SJSA1 (cell line): ENCODE measurements at regions not wholly inside any gene's neighbourhood (a gene's known extent, or its start where the extent isn't known, plus 50 kb on each side); places are given as distances from the start of the nearest gene placed in this dataset.

Source experiments
- DNase-seq, 2 experiments: peaks; one replicate each; pipeline ENCODE4 v3.0.0-alpha.2; 2015 to 2020; ENCODE audit warnings: low spot score in 2 of 2, low read depth in 1 of 2
- H3K27ac ChIP-seq: fragments of 250-450 bp; sonication (Bioruptor Pico); 2 replicates; pipeline ENCODE4 v1.5.1; 2020; ENCODE audit warnings: mild to moderate bottlenecking, moderate library complexity
- H3K27me3 ChIP-seq: fragments of 250-450 bp; sonication (Bioruptor Pico); replicated peaks from 2 replicates; pipeline ENCODE4 v1.5.1; 2020; ENCODE audit warnings: mild to moderate bottlenecking, moderate library complexity
- H3K36me3 ChIP-seq: fragments of 250-450 bp; sonication (Bioruptor Pico); 2 replicates; pipeline ENCODE4 v1.5.1; 2020; ENCODE audit warnings: mild to moderate bottlenecking
- H3K4me1 ChIP-seq: fragments of 250-450 bp; sonication (Bioruptor Pico); replicated peaks from 2 replicates; pipeline ENCODE4 v1.6.1; 2021; ENCODE audit warnings: mild to moderate bottlenecking
- H3K4me3 ChIP-seq: fragments of 250-450 bp; sonication (Bioruptor Pico); 2 replicates; pipeline ENCODE4 v1.5.1; 2020; ENCODE audit warnings: mild to moderate bottlenecking
- H3K9me3 ChIP-seq: fragments of 250-450 bp; sonication (Bioruptor Pico); replicated peaks from 2 replicates; pipeline ENCODE4 v1.5.1; 2020; ENCODE audit warnings: mild to moderate bottlenecking

DNA sequence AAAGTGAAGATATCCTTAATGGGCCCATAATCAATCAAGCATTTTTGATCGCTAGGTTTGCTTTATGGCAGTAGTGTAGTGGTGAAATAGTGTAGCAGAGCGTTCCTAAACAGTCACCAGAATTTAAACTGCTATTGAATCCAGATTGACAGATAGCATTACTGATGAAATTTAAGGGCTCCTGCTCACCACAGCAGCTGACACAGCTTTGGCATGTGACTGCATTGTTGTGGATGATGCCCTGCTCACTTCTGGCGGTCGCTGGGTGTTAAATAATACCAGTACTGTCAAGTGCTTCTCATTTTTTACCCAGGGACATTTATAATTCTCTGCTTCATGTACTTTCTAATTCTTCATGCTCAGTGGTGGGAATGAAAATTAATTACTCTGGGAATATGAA is 102.0 kb upstream of the ARHGAP24 start:
- no peaks in the 10 kb centered on the region for H3K36me3 ChIP-seq
- no peak overlapping the region for H3K4me3 ChIP-seq
- no peaks in the 10 kb centered on the region for H3K9me3 ChIP-seq
- H3K4me1 ChIP-seq: no peaks in the 10 kb centered on the region
- H3K27ac ChIP-seq: no peak overlapping the region
- H3K27me3 ChIP-seq: no peaks in the 10 kb centered on the region
- no peak for DNase-seq

DNA sequence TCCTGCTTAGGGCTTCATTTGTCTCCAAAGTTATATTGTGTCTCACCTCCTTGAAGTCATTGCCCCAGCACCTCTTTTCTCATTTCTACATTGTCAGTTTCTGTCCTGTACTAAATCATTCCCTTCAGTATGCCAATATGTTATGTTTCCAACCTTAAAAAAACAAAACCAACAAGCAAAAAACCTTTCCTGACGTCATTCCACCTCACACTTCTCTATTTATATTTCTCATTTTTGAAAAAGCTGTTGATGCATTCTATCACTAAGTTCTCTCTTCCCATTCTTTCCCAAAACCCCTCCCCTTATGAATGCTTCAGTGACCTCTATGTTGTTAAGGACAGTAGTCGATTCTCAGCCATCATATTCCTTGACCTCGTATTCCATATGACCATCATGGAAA is 98.7 kb upstream of the ARHGAP24 start:
- no peak overlapping the region for H3K27ac ChIP-seq
- no peaks in the 10 kb centered on the region for H3K9me3 ChIP-seq
- 0 out of 2 replicates have a peak, but pooled peaks cover 4% of the 10 kb centered on the region for H3K27me3 ChIP-seq
- H3K36me3 ChIP-seq: no peaks in the 10 kb centered on the region
- DNase-seq: no peak
- no peaks in the 10 kb centered on the region for H3K4me1 ChIP-seq
- no peak overlapping the region for H3K4me3 ChIP-seq

DNA sequence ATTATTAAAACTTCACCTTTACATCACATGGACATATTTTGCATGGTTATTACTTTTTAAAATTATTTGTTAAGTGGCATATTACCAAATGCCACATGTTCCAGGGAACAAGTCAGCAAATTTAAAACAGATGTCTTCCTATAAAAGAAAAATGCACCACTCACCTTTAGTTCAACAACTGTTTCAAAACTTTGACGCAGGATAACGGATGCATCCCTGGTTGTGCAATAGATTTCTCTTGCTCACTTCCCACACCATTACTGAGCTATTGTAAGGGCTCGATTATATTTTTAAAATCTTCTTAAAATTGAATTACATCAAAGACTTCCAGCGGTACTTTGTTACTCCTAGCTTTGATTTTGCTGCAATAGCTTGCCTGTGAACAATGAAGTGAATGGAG is 93.0 kb upstream of the ARHGAP24 start:
- Histone ChIP-seq H3K27ac (no peak overlapping the region), H3K4me3 (no peak overlapping the region), H3K9me3 (no peaks in the 10 kb centered on the region), H3K4me1 (no peaks in the 10 kb centered on the region), H3K36me3 (no peaks in the 10 kb centered on the region), H3K27me3 (0 out of 2 replicates have a peak, but pooled peaks cover 4% of the 10 kb centered on the region)
- DNase-seq: no peak

DNA sequence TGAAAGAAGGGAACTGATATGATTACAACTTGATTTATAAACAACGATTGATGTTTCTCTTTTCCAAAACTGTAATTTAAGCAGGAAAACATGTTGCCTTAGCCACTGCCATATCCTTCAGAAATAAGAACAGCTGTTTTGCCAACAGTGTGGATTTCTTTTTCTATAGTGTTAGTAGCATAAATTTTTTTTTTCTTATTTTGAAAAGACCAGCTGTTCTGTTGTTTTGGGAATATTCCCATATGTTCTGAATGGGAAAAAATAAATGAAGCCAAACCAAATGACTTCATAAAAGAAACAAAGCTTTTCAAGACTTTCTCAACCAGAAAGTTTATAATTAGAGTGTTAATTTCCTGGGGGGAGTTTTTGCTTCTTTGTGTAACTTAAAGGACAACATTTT is 83.9 kb upstream of the ARHGAP24 start:
- no peaks in the 10 kb centered on the region for H3K36me3 ChIP-seq
- DNase-seq: no peak
- H3K9me3 ChIP-seq: no peaks in the 10 kb centered on the region
- H3K27me3 ChIP-seq: no peaks in the 10 kb centered on the region
- H3K4me3 ChIP-seq: no peak overlapping the region
- no peak overlapping the region for H3K27ac ChIP-seq
- no peaks in the 10 kb centered on the region for H3K4me1 ChIP-seq

DNA sequence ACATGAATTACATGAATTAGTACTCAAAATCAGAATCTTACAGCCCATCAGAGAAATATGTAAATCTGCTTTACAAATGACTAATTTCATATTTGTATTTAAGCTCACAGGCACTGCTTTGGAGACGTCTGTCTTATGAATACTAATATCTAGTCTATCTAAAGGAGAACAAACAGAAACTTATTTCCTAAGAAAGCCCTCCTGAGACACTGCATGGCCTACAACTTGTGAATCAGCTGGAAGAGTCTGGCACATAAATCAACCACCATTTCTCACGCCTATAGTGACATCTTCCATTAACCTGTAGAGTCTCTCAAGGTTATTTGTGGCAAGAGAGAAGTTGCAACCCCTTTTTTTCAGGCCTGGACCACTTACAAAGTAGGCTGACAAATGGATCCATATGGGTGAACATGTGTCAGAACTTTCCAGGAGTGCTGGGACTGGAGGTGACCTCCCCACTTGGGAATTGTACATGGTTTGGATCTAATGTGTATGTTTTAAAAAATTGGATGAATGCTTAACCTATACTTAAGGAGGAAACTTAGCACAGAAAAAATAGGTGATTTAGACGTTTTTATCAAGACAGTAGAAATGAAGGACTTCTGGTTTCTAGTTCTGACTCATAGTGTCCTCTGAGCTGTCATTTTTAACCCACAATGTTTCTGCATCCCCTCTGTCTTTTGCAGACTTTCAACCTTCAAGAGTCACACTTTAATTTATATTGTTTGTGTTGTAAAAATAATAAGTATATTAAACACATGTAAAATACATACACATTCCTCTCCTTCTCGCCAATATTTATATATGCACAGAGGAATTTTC is 83.2 kb upstream of the ARHGAP24 start:
- DNase-seq: no peak
- Histone ChIP-seq H3K4me3 (no peak overlapping the region), H3K36me3 (no peaks in the 10 kb centered on the region)

DNA sequence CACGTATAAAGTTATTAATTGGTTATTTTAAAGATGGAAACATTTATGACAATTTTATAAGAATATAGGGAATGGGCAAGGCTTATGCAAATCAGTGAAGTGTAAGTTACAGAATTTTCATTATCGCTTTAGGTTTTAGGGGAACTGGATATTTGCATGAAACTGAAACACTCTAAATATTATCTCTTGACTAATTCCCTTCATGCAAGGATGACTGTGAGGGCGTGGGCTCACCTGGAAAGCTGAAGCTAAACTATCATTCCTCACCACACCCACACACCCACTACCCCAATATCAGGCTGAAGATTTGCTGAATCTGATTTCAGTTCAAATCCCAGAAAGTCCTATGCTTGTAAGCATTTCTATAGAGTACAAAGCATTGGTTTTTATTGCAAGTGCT is 81.7 kb upstream of the ARHGAP24 start:
- no peaks in the 10 kb centered on the region for H3K36me3 ChIP-seq
- H3K4me1 ChIP-seq: no peaks in the 10 kb centered on the region
- no peak for DNase-seq
- no peak overlapping the region for H3K27ac ChIP-seq
- H3K4me3 ChIP-seq: no peak overlapping the region
- no peaks in the 10 kb centered on the region for H3K9me3 ChIP-seq
- no peaks in the 10 kb centered on the region for H3K27me3 ChIP-seq

More for the DNA sequence above, 83.2 kb upstream of the ARHGAP24 start:
- Histone ChIP-seq H3K27me3 (no peaks in the 10 kb centered on the region), H3K4me1 (no peaks in the 10 kb centered on the region), H3K9me3 (no peaks in the 10 kb centered on the region), H3K27ac (no peak overlapping the region)

DNA sequence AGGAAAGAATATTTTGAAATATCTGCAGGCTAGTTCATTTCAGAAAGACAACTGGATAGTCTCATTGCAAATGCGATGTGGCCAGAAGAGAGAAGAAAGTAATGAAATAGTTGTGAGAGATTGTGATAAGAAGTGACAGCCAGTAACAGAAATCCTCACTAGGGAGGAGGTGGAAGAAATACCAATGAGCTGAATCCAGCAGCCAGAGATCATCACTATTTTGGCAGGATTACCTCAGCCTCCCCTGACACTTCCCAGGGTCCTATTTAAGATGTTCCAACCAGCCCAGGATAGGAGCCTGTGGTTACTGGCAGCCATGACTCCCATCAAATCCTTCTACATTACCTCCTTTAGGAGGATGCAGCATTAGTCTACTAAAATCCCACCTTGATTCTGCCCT is 76.7 kb upstream of the ARHGAP24 start:
- DNase-seq: no peak
- Histone ChIP-seq H3K36me3 (no peaks in the 10 kb centered on the region), H3K4me1 (no peaks in the 10 kb centered on the region), H3K9me3 (no peaks in the 10 kb centered on the region), H3K27me3 (no peaks in the 10 kb centered on the region), H3K4me3 (no peak overlapping the region), H3K27ac (no peak overlapping the region)

DNA sequence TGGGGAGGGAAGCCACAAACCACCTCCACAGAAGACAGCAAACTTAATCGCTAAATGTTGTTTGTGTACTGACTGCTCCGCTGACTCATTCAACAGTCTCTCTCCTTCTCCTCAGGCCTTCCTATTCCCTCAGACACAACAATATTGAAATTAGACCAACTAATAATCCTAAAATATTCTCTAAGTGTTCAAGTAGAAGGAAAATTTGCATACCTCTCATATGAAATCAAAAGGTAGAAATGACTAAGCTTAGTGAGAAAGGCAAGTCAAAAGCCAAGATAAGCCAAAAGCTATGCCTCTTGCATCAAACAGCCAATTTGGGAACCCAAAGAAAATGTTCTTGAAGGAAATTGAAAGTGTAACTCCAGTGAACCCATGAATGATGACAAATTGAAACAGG is 75.7 kb upstream of the ARHGAP24 start:
- no peaks in the 10 kb centered on the region for H3K27me3 ChIP-seq
- H3K4me1 ChIP-seq: no peaks in the 10 kb centered on the region
- H3K27ac ChIP-seq: no peak overlapping the region
- DNase-seq: no peak
- no peaks in the 10 kb centered on the region for H3K36me3 ChIP-seq
- H3K9me3 ChIP-seq: no peaks in the 10 kb centered on the region
- no peak overlapping the region for H3K4me3 ChIP-seq

DNA sequence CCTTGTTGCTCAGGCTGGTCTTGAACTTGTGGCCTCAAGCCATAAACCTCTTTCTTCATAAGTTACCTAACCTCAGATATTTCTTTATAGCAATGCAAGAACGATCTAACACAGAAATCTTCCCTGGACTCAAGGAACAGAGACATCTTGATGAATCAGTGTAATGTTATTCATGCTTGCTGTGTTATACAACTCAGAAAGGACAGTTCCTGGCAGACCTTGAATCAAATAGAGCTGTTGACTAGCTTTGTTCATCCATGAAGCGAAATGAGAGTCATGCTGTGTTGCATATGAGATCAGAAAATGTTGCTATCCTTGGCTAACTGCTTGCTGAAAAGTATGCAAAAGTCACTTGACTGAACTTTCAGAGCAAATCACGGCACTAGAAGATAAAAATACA is 72.6 kb upstream of the ARHGAP24 start:
- Histone ChIP-seq H3K9me3 (no peaks in the 10 kb centered on the region), H3K36me3 (no peaks in the 10 kb centered on the region), H3K4me1 (no peaks in the 10 kb centered on the region), H3K27me3 (no peaks in the 10 kb centered on the region), H3K27ac (no peak overlapping the region), H3K4me3 (no peak overlapping the region)
- no peak for DNase-seq

DNA sequence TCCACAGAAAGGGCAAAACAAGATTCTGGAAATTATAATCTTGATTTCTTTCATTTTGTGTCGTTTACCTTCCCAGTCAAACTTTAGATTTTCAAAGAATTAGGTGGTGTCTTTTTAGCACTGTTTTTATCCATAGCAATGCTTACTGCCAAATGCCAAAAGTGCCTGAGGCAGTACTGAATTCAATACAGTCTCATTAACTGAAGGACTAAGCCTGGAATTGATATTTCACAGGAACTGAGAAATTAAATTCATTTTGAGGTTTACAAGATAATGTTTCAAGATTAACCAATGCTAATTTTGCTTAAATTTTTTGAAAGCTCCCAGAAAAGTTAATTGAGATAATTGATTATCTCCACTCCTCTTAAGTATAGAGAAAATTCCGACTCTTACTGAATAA is 68.8 kb upstream of the ARHGAP24 start:
- Histone ChIP-seq H3K27ac (no peak overlapping the region), H3K9me3 (no peaks in the 10 kb centered on the region), H3K4me3 (no peak overlapping the region), H3K36me3 (no peaks in the 10 kb centered on the region), H3K4me1 (no peaks in the 10 kb centered on the region), H3K27me3 (no peaks in the 10 kb centered on the region)
- no peak for DNase-seq

DNA sequence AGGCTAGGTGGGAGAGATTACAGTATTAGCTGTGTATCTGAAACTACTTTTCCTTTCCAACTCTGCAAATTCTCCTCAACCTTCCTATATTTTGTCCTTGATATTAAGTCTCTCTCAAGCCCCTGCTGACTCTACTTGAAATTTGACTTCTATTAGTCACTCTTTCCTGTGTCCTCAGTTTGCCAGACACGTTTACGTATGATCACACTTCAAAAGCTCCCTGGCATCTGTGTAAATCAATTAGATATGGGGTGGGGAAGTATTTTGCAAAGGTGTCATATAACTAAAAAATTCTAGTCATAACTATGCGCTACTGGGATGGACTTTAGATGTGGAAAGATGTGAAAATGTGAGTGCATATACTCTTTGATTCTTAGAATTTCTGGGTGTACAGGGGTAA is 67.4 kb upstream of the ARHGAP24 start:
- Histone ChIP-seq H3K36me3 (no peaks in the 10 kb centered on the region), H3K4me1 (no peaks in the 10 kb centered on the region), H3K9me3 (no peaks in the 10 kb centered on the region), H3K4me3 (no peak overlapping the region), H3K27me3 (no peaks in the 10 kb centered on the region), H3K27ac (no peak overlapping the region)
- no peak for DNase-seq

DNA sequence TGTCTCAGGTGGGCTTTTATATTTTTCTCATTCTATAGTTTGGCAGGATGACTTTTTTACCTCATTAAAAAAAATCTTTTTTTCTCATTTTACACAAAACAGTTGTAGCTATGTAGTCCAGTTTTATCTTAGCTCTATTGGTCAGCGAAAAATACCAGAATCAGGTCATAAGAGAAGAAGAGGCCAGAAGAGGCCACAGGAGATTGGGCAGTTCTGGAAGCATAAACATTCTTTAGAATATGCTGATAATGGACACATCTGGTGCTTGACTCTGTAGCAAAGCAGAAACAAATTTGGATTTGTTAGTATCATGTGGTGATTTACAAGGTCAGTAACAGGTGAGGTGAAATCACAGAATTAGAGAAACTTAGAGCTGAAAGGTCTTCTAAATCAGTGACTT is 66.6 kb upstream of the ARHGAP24 start:
- Histone ChIP-seq H3K36me3 (no peaks in the 10 kb centered on the region), H3K27me3 (no peaks in the 10 kb centered on the region), H3K4me3 (no peak overlapping the region), H3K9me3 (no peaks in the 10 kb centered on the region), H3K4me1 (no peaks in the 10 kb centered on the region), H3K27ac (no peak overlapping the region)
- DNase-seq: no peak

DNA sequence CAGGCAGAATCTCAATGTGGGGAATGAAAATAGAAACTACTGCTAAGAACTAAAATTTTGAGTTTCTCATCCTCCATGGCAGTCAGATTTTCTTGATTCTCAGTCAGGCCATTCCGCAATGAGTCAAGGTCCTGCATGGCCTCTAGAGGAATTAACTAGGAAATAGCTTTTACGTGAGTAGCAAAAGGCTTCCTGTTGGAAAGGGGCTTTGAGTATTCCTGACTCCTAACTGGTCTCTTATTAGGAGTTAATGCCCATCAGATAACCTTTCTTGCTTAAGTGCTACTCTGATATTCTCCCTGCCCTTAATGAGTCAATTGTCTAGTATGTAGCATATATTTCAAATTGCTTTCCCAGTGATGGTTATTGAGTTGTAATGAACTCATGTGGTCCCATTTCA is 65.7 kb upstream of the ARHGAP24 start:
- no peaks in the 10 kb centered on the region for H3K36me3 ChIP-seq
- H3K27me3 ChIP-seq: no peaks in the 10 kb centered on the region
- DNase-seq: no peak
- no peak overlapping the region for H3K27ac ChIP-seq
- no peak overlapping the region for H3K4me3 ChIP-seq
- H3K4me1 ChIP-seq: no peaks in the 10 kb centered on the region
- H3K9me3 ChIP-seq: no peaks in the 10 kb centered on the region

DNA sequence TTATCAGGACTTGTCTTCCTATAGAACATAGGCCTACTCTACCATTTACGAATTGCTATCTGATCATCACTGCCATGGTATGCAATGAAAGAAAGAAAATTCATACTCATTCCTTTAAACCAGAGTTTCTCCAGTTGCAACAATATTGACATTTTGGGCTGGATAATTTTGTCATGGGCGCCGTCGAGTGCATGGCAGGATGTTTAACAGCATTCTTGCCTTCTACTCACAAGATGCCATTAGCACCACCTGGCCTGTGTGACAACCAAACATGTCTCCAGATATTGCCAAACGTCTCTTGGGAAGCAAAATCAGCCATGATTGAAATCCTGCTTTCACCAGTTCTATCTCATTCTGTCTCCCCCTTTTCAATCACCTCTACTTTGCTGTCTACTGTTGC is 63.6 kb upstream of the ARHGAP24 start:
- H3K4me3 ChIP-seq: no peak overlapping the region
- no peaks in the 10 kb centered on the region for H3K4me1 ChIP-seq
- no peaks in the 10 kb centered on the region for H3K36me3 ChIP-seq
- H3K27ac ChIP-seq: no peak overlapping the region
- H3K9me3 ChIP-seq: no peaks in the 10 kb centered on the region
- no peak for DNase-seq
- H3K27me3 ChIP-seq: no peaks in the 10 kb centered on the region; the same call in 1 of the 2 replicates

DNA sequence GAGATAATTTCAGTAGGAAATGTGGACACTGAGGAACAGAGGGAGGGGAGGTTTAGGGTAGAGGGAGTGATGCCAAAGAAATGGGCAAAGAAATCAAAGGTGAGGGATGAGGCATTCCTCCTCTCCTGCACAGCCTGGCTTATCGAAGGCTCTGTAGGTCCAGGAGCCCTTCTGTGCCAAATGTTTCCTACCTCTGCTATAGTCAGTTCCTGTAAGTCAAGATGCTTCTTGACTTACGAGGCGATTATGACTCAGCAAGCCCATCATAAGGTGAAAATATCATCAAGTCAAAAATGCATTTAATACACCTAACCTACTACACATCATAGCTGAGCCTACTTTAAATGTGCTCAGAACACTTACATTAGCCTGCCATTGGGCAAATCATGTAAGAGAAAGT is 60.0 kb upstream of the ARHGAP24 start:
- H3K4me1 ChIP-seq: no peaks in the 10 kb centered on the region
- H3K36me3 ChIP-seq: no peaks in the 10 kb centered on the region
- no peak for DNase-seq
- H3K9me3 ChIP-seq: no peaks in the 10 kb centered on the region
- H3K27me3 ChIP-seq: no peaks in the 10 kb centered on the region; the same call in none of the 2 replicates
- H3K4me3 ChIP-seq: no peak overlapping the region
- H3K27ac ChIP-seq: no peak overlapping the region
